ENCODE measurements at regions not wholly inside any gene's neighbourhood (a gene's known extent, or its start where the extent isn't known, plus 50 kb on each side); places are given as distances from the start of the nearest gene placed in this dataset.

- BruUV-seq (replicated peaks): no TSS peak
- POLR2A ChIA-PET: interaction anchor here (0.8 kb wide), 1 partner anchor 446 kb away, joined by 3 read pairs; no protein-coding TSS in a partner anchor
These were observed 104.4 kb downstream of the SEC23IP start for GRCh38 chr10:119996944-119997343.

GRCh38 chr10:119997429-119997828 is 104.9 kb downstream of the SEC23IP start:
- intact Hi-C loops (cut with micrococcal nuclease; ENCODE audit: unreplicated experiment): no loop called here
- TF ChIP-seq CTCF (conservative IDR thresholded peaks at IDR 0.05; ENCODE audit: low read length) (no peak), EZH2phosphoT487 (IDR thresholded peaks at IDR 0.05; ENCODE audit: borderline replicate concordance, low read depth, low read length) (no peak)
- Histone ChIP-seq H3K27ac (ENCODE audit: low read depth, low read length, poor library complexity, severe bottlenecking) (no peak overlapping the region), H3K4me2 (ENCODE audit: low read length) (no peak overlapping the region), H3K4me1 (ENCODE audit: insufficient read depth, low read length, poor library complexity, severe bottlenecking) (no peaks in the 10 kb centered on the region), H3K9me3 (ENCODE audit: low read length) (no peaks in the 10 kb centered on the region), H3K9me2 (ENCODE audit: insufficient read depth, low read length) (no peaks in the 10 kb centered on the region), H3K79me2 (ENCODE audit: insufficient read depth, low read depth, low read length) (no peaks in the 10 kb centered on the region), H3K36me3 (ENCODE audit: insufficient read depth, low read length) (no peaks in the 10 kb centered on the region), H3K4me3 (ENCODE audit: low read depth, low read length, poor library complexity, severe bottlenecking) (no peak overlapping the region), H2AFZ (ENCODE audit: low read length) (no peak overlapping the region), H4K20me1 (ENCODE audit: insufficient read depth, low read length) (no peaks in the 10 kb centered on the region)
- CTCF ChIA-PET (ENCODE audit: unreplicated experiment): no interaction called here
- no peak for DNase-seq (ENCODE audit: low spot score)
- POLR2A ChIA-PET: no interaction called here
- BruUV-seq (replicated peaks): no TSS peak

More at GRCh38 chr10:119996944-119997343, 104.4 kb downstream of the SEC23IP start:
- Histone ChIP-seq H3K4me1 (ENCODE audit: insufficient read depth, low read length, poor library complexity, severe bottlenecking) (no peaks in the 10 kb centered on the region), H2AFZ (ENCODE audit: low read length) (no peak overlapping the region), H3K9me2 (ENCODE audit: insufficient read depth, low read length) (no peaks in the 10 kb centered on the region), H3K9me3 (ENCODE audit: low read length) (no peaks in the 10 kb centered on the region), H3K4me2 (ENCODE audit: low read length) (no peak overlapping the region), H3K79me2 (ENCODE audit: insufficient read depth, low read depth, low read length) (no peaks in the 10 kb centered on the region), H3K27ac (ENCODE audit: low read depth, low read length, poor library complexity, severe bottlenecking) (no peak overlapping the region), H3K4me3 (ENCODE audit: low read depth, low read length, poor library complexity, severe bottlenecking) (no peak overlapping the region), H3K36me3 (ENCODE audit: insufficient read depth, low read length) (no peaks in the 10 kb centered on the region), H4K20me1 (ENCODE audit: insufficient read depth, low read length) (no peaks in the 10 kb centered on the region)
- DNase-seq (ENCODE audit: low spot score): no peak
- CTCF ChIA-PET (ENCODE audit: unreplicated experiment): no interaction called here
- intact Hi-C loops (cut with micrococcal nuclease; ENCODE audit: unreplicated experiment): no loop called here
- TF ChIP-seq CTCF (conservative IDR thresholded peaks at IDR 0.05; ENCODE audit: low read length) (no peak), EZH2phosphoT487 (IDR thresholded peaks at IDR 0.05; ENCODE audit: borderline replicate concordance, low read depth, low read length) (no peak)

GRCh38 chr10:120002785-120003184 is 110.3 kb downstream of the SEC23IP start:
- intact Hi-C loops (cut with micrococcal nuclease; ENCODE audit: unreplicated experiment): no loop called here
- no peak for DNase-seq (ENCODE audit: low spot score)
- no peak for TF ChIP-seq CTCF (conservative IDR thresholded peaks at IDR 0.05; ENCODE audit: low read length)
- no peak for TF ChIP-seq EZH2phosphoT487 (IDR thresholded peaks at IDR 0.05; ENCODE audit: borderline replicate concordance, low read depth, low read length)
- H4K20me1 ChIP-seq (ENCODE audit: insufficient read depth, low read length): no peaks in the 10 kb centered on the region
- no peaks in the 10 kb centered on the region for H3K36me3 ChIP-seq (ENCODE audit: insufficient read depth, low read length)
- H3K4me2 ChIP-seq (ENCODE audit: low read length): no peak overlapping the region
- no peaks in the 10 kb centered on the region for H3K79me2 ChIP-seq (ENCODE audit: insufficient read depth, low read depth, low read length)
- BruUV-seq (replicated peaks): no TSS peak
- ChIA-PET CTCF (ENCODE audit: unreplicated experiment) (no interaction called here), POLR2A (interaction anchor here (0.8 kb wide), 1 partner anchor 54 kb away, joined by 8 read pairs; no protein-coding TSS in a partner anchor)
- H3K4me1 ChIP-seq (ENCODE audit: insufficient read depth, low read length, poor library complexity, severe bottlenecking): no peaks in the 10 kb centered on the region
- H3K9me2 ChIP-seq (ENCODE audit: insufficient read depth, low read length): no peaks in the 10 kb centered on the region
- H3K27ac ChIP-seq (ENCODE audit: low read depth, low read length, poor library complexity, severe bottlenecking): no peak overlapping the region
- no peak overlapping the region for H2AFZ ChIP-seq (ENCODE audit: low read length)
- no peaks in the 10 kb centered on the region for H3K9me3 ChIP-seq (ENCODE audit: low read length)
- H3K4me3 ChIP-seq (ENCODE audit: low read depth, low read length, poor library complexity, severe bottlenecking): no peak overlapping the region
